SK-N-SH (cell line): ENCODE measurements at regions not wholly inside any gene's neighbourhood (a gene's known extent, or its start where the extent isn't known, plus 50 kb on each side); places are given as distances from the start of the nearest gene placed in this dataset.

Experiments
- CTCF ChIA-PET: fragments of 300-600, 350-600 bp; formaldehyde crosslinking; extraction: SDS; loops from one replicate; lab custom pipeline; 2021; lab: Yijun Ruan, JAX
- POLR2A ChIA-PET: fragments of 350-600 bp; sonication (Branson Sonifier 250); formaldehyde crosslinking; extraction: SDS; loops from one replicate; lab custom pipeline; 2020; ENCODE audit warnings: antibody characterized with exemption, inconsistent platforms; lab: Yijun Ruan, JAX
- DNase-seq: peaks from one replicate; pipeline ENCODE4 v3.0.0; 2012
- H2AFZ ChIP-seq: fragments of 200-600 bp; sonication (generic); 2 replicates; pipeline ENCODE4 v1.8.1; 2016; ENCODE audit warnings: antibody characterized with exemption, mild to moderate bottlenecking, low read depth
- H3F3A ChIP-seq: fragments of 200-600 bp; sonication (generic); replicated peaks from 2 replicates; pipeline ENCODE3; 2016; ENCODE audit warnings: antibody characterized with exemption, mild to moderate bottlenecking; ENCODE audit not compliant: insufficient read depth
- H3K27ac ChIP-seq, 2 experiments: fragments of 200-500 bp in 1 of 2; fragments of 200-600 bp in 1 of 2; sonication (Bioruptor generic) in 1 of 2; sonication (generic), shearing (Covaris generic) in 1 of 2; 2 replicates each; pipeline versions ENCODE4 v1.5.1 to v1.6.1; 2014 to 2016; ENCODE audit warnings: low read depth in 2 of 2, inconsistent platforms in 1 of 2, low read length in 1 of 2, mild to moderate bottlenecking in 1 of 2, mixed read lengths in 1 of 2
- H3K27me3 ChIP-seq: fragments of 200-600 bp; sonication (generic), shearing (Covaris generic); 2 replicates; pipeline ENCODE4 v1.6.1; 2016; ENCODE audit warnings: mixed run types; ENCODE audit not compliant: insufficient read depth
- H3K36me3 ChIP-seq, 2 experiments: fragments of 200-500 bp in 1 of 2; fragments of 200-600 bp in 1 of 2; sonication (Bioruptor generic) in 1 of 2; sonication (generic) in 1 of 2; replicated peaks in 1 of 2; 2 replicates each; pipeline versions ENCODE3 to v1.5.1; 2014 to 2016; ENCODE audit warnings: low read length in 1 of 2, mild to moderate bottlenecking in 1 of 2; ENCODE audit not compliant: insufficient read depth in 2 of 2, control insufficient read depth in 1 of 2
- H3K4me1 ChIP-seq, 2 experiments: fragments of 200-500 bp in 1 of 2; fragments of 200-600 bp in 1 of 2; sonication (Bioruptor generic) in 1 of 2; sonication (generic), shearing (Covaris generic) in 1 of 2; 2 replicates each; pipeline versions ENCODE4 v1.5.1 to v1.6.1; 2014 to 2016; ENCODE audit warnings: low read depth in 1 of 2, low read length in 1 of 2, mixed run types in 1 of 2; ENCODE audit not compliant: insufficient read depth in 2 of 2, control insufficient read depth in 1 of 2
- H3K4me2 ChIP-seq: fragments of 200-600 bp; sonication (generic), shearing (Covaris generic); 2 replicates; pipeline ENCODE4 v1.6.1; 2017; ENCODE audit warnings: mixed run types
- H3K4me3 ChIP-seq, 2 experiments: fragments of 200-500 bp in 1 of 2; fragments of 200-600 bp in 1 of 2; sonication (Bioruptor generic) in 1 of 2; sonication (generic), shearing (Covaris generic) in 1 of 2; 2 replicates each; pipeline versions ENCODE4 v1.5.1 to v1.8.1; 2014 to 2016; ENCODE audit warnings: low read depth in 2 of 2, inconsistent platforms in 1 of 2, low read length in 1 of 2, mild to moderate bottlenecking in 1 of 2, mixed read lengths in 1 of 2, moderate library complexity in 1 of 2
- H3K79me2 ChIP-seq: fragments of 200-600 bp; sonication (generic); 2 replicates; pipeline ENCODE4 v1.8.1; 2017; ENCODE audit warnings: mild to moderate bottlenecking; ENCODE audit not compliant: insufficient read depth
- H3K9ac ChIP-seq: fragments of 200-600 bp; sonication (generic); 2 replicates; pipeline ENCODE4 v1.6.1; 2017; ENCODE audit warnings: mixed run types
- H3K9me2 ChIP-seq: fragments of 200-600 bp; sonication (generic); 2 replicates; pipeline ENCODE4 v1.6.1; 2017; ENCODE audit warnings: mixed run types
- H3K9me3 ChIP-seq: fragments of 200-600 bp; sonication (generic); 2 replicates; pipeline ENCODE4 v1.6.1; 2017; ENCODE audit warnings: mixed run types, mild to moderate bottlenecking, moderate library complexity
- H4K20me1 ChIP-seq: fragments of 200-600 bp; sonication (generic); 2 replicates; pipeline ENCODE4 v1.6.1; 2017; ENCODE audit warnings: mild to moderate bottlenecking, mixed run types; ENCODE audit not compliant: insufficient read depth
- CHD2 ChIP-seq: fragments of 150-350 bp; IDR thresholded peaks from 2 replicates; pipeline ENCODE4 v1.6.1; 2018; ENCODE audit warnings: low read length; ENCODE audit not compliant: partially characterized antibody
- CTCF ChIP-seq: fragments of 200-600 bp; sonication (generic); IDR thresholded peaks from 2 replicates; pipeline ENCODE4 v1.6.1; 2017; ENCODE audit warnings: antibody characterized with exemption, mild to moderate bottlenecking, moderate library complexity
- EP300 ChIP-seq, 2 experiments: IDR thresholded peaks; 2 replicates each; pipeline versions ENCODE4 v1.4.0 to v1.6.1; 2012; ENCODE audit warnings: borderline replicate concordance in 1 of 2, low read depth in 1 of 2, low read length in 1 of 2
- EZH2phosphoT487 ChIP-seq: fragments of 200-600 bp; sonication (generic); IDR thresholded peaks from 2 replicates; pipeline ENCODE4 v1.6.1; 2017; ENCODE audit warnings: low read depth, mixed run types, mild to moderate bottlenecking, antibody characterized with exemption, moderate library complexity, borderline replicate concordance
- FOXJ3 ChIP-seq: sonication (generic); formaldehyde crosslinking; IDR thresholded peaks from 2 replicates; pipeline ENCODE4 v1.5.1; 2020; ENCODE audit warnings: mild to moderate bottlenecking, missing genetic modification reagents
- FOXM1 ChIP-seq: IDR thresholded peaks from 2 replicates; pipeline ENCODE4 v1.4.0; 2012; ENCODE audit warnings: low read depth, mild to moderate bottlenecking
- GATA2 ChIP-seq: sonication (generic); formaldehyde crosslinking; IDR thresholded peaks from 2 replicates; pipeline ENCODE4 v1.5.0; 2020; ENCODE audit warnings: mild to moderate bottlenecking, missing genetic modification reagents
- MEF2A ChIP-seq: IDR thresholded peaks from 2 replicates; pipeline ENCODE4 v1.4.0; 2012; ENCODE audit warnings: low read depth, borderline replicate concordance
- NFIC ChIP-seq: IDR thresholded peaks from 2 replicates; pipeline ENCODE4 v1.4.0; 2012; ENCODE audit warnings: borderline replicate concordance
- NRF1 ChIP-seq: IDR thresholded peaks from 2 replicates; pipeline ENCODE4 v1.6.1; 2012; ENCODE audit warnings: low read depth, mild to moderate bottlenecking, low read length
- POLR2AphosphoS5 ChIP-seq: IDR thresholded peaks from 2 replicates; pipeline ENCODE4 v1.6.1; 2012; ENCODE audit warnings: low read depth, low read length
- RAD21 ChIP-seq: IDR thresholded peaks from 2 replicates; pipeline ENCODE4 v1.6.1; 2012; ENCODE audit warnings: mild to moderate bottlenecking, low read length
- RCOR1 ChIP-seq: fragments of 150-350 bp; IDR thresholded peaks from 2 replicates; pipeline ENCODE4 v1.6.1; 2017; ENCODE audit warnings: antibody characterized with exemption, low read length
- RFX5 ChIP-seq: IDR thresholded peaks from 2 replicates; pipeline ENCODE4 v1.6.1; 2012; ENCODE audit warnings: mild to moderate bottlenecking, improper control_type of control experiment, low read length
- SIN3A ChIP-seq: IDR thresholded peaks from 2 replicates; pipeline ENCODE4 v1.6.1; 2012; ENCODE audit warnings: low read depth, mild to moderate bottlenecking, low read length, moderate library complexity, borderline replicate concordance
- SMC3 ChIP-seq: IDR thresholded peaks from 2 replicates; pipeline ENCODE4 v1.6.1; 2012; ENCODE audit warnings: low read depth, low read length, improper control_type of control experiment
- TAF1 ChIP-seq: IDR thresholded peaks from 2 replicates; pipeline ENCODE4 v1.6.1; 2012; ENCODE audit warnings: low read depth, mild to moderate bottlenecking, low read length, moderate library complexity, borderline replicate concordance
- TCF12 ChIP-seq: IDR thresholded peaks from 2 replicates; pipeline ENCODE4 v1.4.0; 2012
- WGBS: methylation state at CpG from one replicate; pipeline ENCODE4 v1.1.6; 2017; ENCODE audit warnings: low lambda C conversion rate; 5-methylcytosine and 5-hydroxymethylcytosine counted together
- TF ChIP-seq, protein P1 (sequence below): IDR thresholded peaks from 2 replicates; pipeline ENCODE4; 2012
- TF ChIP-seq, protein P2 (sequence below): fragments of 150-350 bp; IDR thresholded peaks from 2 replicates; pipeline ENCODE4 v1.6.1; 2017; ENCODE audit warnings: antibody characterized with exemption, low read length, low read depth, borderline replicate concordance
- TF ChIP-seq, protein P3 (sequence below): IDR thresholded peaks from 2 replicates; pipeline ENCODE4 v1.6.1; 2012; ENCODE audit warnings: mild to moderate bottlenecking, low read depth, low read length, moderate library complexity

DNA sequence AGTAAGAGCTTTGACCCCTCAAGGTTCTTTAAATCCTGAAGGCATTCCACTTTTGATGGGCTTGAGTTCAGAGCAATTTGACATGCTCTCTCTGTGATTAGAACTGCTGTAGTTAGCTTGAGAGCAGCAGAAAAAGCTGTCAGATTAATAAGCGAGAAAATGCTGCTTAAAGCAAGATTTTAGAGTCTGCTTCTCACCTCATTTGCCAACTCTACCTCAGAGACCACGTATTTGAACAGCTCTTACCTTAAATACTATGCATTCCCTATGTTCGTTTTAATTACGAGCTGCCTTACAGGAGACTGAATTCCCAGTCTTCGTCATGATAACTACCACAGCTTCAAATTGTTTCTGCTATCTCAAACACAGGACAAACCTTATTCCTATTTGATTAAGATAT lies 253.4 kb downstream of the SLITRK6 start:
- H3K9ac ChIP-seq = no peak overlapping the region
- no peaks in the 10 kb centered on the region for H3K36me3 ChIP-seq
- H3K27ac ChIP-seq = no peak overlapping the region
- no peak for DNase-seq
- no peak overlapping the region for H2AFZ ChIP-seq
- ChIA-PET POLR2A (no interaction called here), CTCF (interaction anchor here (0.6 kb wide), 1 partner anchor 74 kb away, joined by 3 read pairs; no protein-coding TSS in a partner anchor)
- 85% methylated on average over 5 of the region's 5 CpGs for WGBS
- no peak overlapping the region for H3K4me2 ChIP-seq
- H4K20me1 ChIP-seq = no peaks in the 10 kb centered on the region
- H3K9me3 ChIP-seq = 0 out of 2 replicates have a peak, but pooled peaks cover 4% of the 10 kb centered on the region
- no peaks in the 10 kb centered on the region for H3K9me2 ChIP-seq
- TF ChIP-seq RAD21 (no peak), TCF12 (no peak), SMC3 (no peak), CHD2 (no peak), NRF1 (no peak), FOXM1 (no peak), NFIC (no peak), TAF1 (no peak), GATA2 (no peak), POLR2AphosphoS5 (no peak), SIN3A (no peak), EZH2phosphoT487 (no peak)
- TF ChIP-seq, protein P1, sequence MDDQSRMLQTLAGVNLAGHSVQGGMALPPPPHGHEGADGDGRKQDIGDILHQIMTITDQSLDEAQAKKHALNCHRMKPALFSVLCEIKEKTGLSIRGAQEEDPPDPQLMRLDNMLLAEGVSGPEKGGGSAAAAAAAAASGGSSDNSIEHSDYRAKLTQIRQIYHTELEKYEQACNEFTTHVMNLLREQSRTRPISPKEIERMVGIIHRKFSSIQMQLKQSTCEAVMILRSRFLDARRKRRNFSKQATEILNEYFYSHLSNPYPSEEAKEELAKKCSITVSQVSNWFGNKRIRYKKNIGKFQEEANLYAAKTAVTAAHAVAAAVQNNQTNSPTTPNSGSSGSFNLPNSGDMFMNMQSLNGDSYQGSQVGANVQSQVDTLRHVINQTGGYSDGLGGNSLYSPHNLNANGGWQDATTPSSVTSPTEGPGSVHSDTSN = no peak
- H3K79me2 ChIP-seq = no peaks in the 10 kb centered on the region
- H3K4me3 ChIP-seq = no peak overlapping the region
- no peaks in the 10 kb centered on the region for H3F3A ChIP-seq
- H3K27me3 ChIP-seq = no peaks in the 10 kb centered on the region
- peaks cover 0 to 3% of the 10 kb centered on the region in 2 experiments; a peak in 2 of 4 replicates for H3K4me1 ChIP-seq

DNA sequence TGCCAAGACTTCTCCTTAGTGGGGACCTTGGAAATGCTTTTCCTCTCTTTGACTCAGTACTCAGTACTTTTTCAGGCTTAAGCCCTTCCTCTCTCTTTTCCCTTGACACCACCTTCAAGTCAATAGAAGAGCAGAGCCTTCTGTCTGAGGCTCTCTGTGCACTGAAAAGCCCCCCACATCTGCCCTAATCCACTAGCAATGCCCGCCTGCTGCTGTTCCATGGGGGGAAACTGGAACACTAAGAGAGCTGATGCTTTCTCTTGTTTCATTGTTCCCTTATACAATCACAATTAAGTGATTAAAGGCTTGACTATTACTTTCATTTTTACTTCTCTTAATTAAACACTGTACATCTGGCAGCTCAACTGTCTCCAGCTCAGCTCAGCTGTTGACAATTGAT lies 254.5 kb downstream of the SLITRK6 start:
- no peak overlapping the region for H3K4me2 ChIP-seq
- WGBS = 94% methylated on average over 1 of the region's 1 CpG
- H3K9me3 ChIP-seq = 0 out of 2 replicates have a peak, but pooled peaks cover 4% of the 10 kb centered on the region
- H3K79me2 ChIP-seq = no peaks in the 10 kb centered on the region
- no peak overlapping the region for H3K9ac ChIP-seq
- ChIA-PET CTCF (interaction anchor here (0.8 kb wide), 1 partner anchor 20 kb away, joined by 3 read pairs; no protein-coding TSS in a partner anchor), POLR2A (no interaction called here)
- no peaks in the 10 kb centered on the region for H3K36me3 ChIP-seq
- H3F3A ChIP-seq = no peaks in the 10 kb centered on the region
- no peaks in the 10 kb centered on the region for H4K20me1 ChIP-seq
- H3K9me2 ChIP-seq = no peaks in the 10 kb centered on the region
- no peak overlapping the region for H3K4me3 ChIP-seq
- H3K27me3 ChIP-seq = no peaks in the 10 kb centered on the region
- H2AFZ ChIP-seq = no peak overlapping the region
- H3K4me1 ChIP-seq = peaks cover 0 to 2% of the 10 kb centered on the region in 2 experiments; a peak in 2 of 4 replicates
- no peak overlapping the region for H3K27ac ChIP-seq
- no peak for DNase-seq
- TF ChIP-seq, protein P2, sequence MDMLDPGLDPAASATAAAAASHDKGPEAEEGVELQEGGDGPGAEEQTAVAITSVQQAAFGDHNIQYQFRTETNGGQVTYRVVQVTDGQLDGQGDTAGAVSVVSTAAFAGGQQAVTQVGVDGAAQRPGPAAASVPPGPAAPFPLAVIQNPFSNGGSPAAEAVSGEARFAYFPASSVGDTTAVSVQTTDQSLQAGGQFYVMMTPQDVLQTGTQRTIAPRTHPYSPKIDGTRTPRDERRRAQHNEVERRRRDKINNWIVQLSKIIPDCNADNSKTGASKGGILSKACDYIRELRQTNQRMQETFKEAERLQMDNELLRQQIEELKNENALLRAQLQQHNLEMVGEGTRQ = no peak
- TF ChIP-seq NFIC (no peak), RCOR1 (no peak), SIN3A (no peak), SMC3 (no peak), RFX5 (no peak), EZH2phosphoT487 (no peak), MEF2A (no peak), POLR2AphosphoS5 (no peak), FOXJ3 (CRISPR knock-in tag) (no peak), CTCF (no peak), EP300 (IDR thresholded peaks at IDR 0.05; ENCODE audit: borderline replicate concordance in 1 of 2, low read depth in 1 of 2, low read length in 1 of 2) (no peak)
- TF ChIP-seq, protein P3, sequence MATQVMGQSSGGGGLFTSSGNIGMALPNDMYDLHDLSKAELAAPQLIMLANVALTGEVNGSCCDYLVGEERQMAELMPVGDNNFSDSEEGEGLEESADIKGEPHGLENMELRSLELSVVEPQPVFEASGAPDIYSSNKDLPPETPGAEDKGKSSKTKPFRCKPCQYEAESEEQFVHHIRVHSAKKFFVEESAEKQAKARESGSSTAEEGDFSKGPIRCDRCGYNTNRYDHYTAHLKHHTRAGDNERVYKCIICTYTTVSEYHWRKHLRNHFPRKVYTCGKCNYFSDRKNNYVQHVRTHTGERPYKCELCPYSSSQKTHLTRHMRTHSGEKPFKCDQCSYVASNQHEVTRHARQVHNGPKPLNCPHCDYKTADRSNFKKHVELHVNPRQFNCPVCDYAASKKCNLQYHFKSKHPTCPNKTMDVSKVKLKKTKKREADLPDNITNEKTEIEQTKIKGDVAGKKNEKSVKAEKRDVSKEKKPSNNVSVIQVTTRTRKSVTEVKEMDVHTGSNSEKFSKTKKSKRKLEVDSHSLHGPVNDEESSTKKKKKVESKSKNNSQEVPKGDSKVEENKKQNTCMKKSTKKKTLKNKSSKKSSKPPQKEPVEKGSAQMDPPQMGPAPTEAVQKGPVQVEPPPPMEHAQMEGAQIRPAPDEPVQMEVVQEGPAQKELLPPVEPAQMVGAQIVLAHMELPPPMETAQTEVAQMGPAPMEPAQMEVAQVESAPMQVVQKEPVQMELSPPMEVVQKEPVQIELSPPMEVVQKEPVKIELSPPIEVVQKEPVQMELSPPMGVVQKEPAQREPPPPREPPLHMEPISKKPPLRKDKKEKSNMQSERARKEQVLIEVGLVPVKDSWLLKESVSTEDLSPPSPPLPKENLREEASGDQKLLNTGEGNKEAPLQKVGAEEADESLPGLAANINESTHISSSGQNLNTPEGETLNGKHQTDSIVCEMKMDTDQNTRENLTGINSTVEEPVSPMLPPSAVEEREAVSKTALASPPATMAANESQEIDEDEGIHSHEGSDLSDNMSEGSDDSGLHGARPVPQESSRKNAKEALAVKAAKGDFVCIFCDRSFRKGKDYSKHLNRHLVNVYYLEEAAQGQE = no peak
